Neuronal stem cell (in vitro differentiated cells): ENCODE measurements at regions not wholly inside any gene's neighbourhood (a gene's known extent, or its start where the extent isn't known, plus 50 kb on each side); places are given as distances from the start of the nearest gene placed in this dataset.
A peak's percentile ranks its signal among the peaks of the same experiment; 100 is the strongest.

ENCODE experiments used
- DNase-seq: peaks from one replicate; pipeline ENCODE4 v3.0.0-alpha.2; 2013; ENCODE audit warnings: low spot score
- H2AFZ ChIP-seq: one replicate; pipeline ENCODE4 v1.6.1; 2013; ENCODE audit warnings: mild to moderate bottlenecking, low read length, inconsistent platforms
- H2AK5ac ChIP-seq: 2 replicates; pipeline ENCODE4 v1.6.1; 2013; ENCODE audit warnings: low read depth, mild to moderate bottlenecking, inconsistent platforms, low read length, moderate library complexity, mixed read lengths
- H2BK120ac ChIP-seq: 2 replicates; pipeline ENCODE4 v1.6.1; 2013; ENCODE audit warnings: low read depth, mild to moderate bottlenecking, inconsistent platforms, low read length, moderate library complexity, mixed read lengths
- H2BK12ac ChIP-seq: one replicate; pipeline ENCODE4 v1.6.1; 2013; ENCODE audit warnings: low read length, inconsistent platforms
- H2BK15ac ChIP-seq: 2 replicates; pipeline ENCODE4 v1.6.1; 2013; ENCODE audit warnings: mild to moderate bottlenecking, low read length, inconsistent platforms, mixed read lengths
- H2BK5ac ChIP-seq: one replicate; pipeline ENCODE4 v1.6.1; 2013; ENCODE audit warnings: inconsistent platforms, mild to moderate bottlenecking, low read length, moderate library complexity
- H3K14ac ChIP-seq: one replicate; pipeline ENCODE4 v1.6.1; 2013; ENCODE audit warnings: low read length, inconsistent platforms
- H3K18ac ChIP-seq: 2 replicates; pipeline ENCODE4 v1.6.1; 2013; ENCODE audit warnings: low read length, inconsistent platforms
- H3K23ac ChIP-seq: 2 replicates; pipeline ENCODE4 v1.6.1; 2013; ENCODE audit warnings: low read depth, mild to moderate bottlenecking, mixed read lengths, low read length, inconsistent platforms; ENCODE audit not compliant: poor library complexity
- H3K27ac ChIP-seq: replicated peaks from 3 replicates; pipeline ENCODE4 v1.5.1; 2013; ENCODE audit warnings: low read length, inconsistent platforms
- H3K27me3 ChIP-seq, 3 experiments: 2 replicates each; pipeline ENCODE4 v1.6.1; 2013; ENCODE audit warnings: low read length in 3 of 3, mild to moderate bottlenecking in 2 of 3, inconsistent platforms in 1 of 3, low read depth in 1 of 3, mixed read lengths in 1 of 3, moderate library complexity in 1 of 3; ENCODE audit not compliant: control insufficient read depth in 3 of 3, insufficient read depth in 3 of 3
- H3K36me3 ChIP-seq, 2 donors: replicated peaks in 1 of 2; 2 replicates each; pipeline ENCODE4 v1.6.1; 2013; ENCODE audit warnings: low read length in 2 of 2; ENCODE audit not compliant: control insufficient read depth in 2 of 2, insufficient read depth in 2 of 2
- H3K4ac ChIP-seq: 2 replicates; pipeline ENCODE4 v1.6.1; 2013; ENCODE audit warnings: inconsistent platforms, mild to moderate bottlenecking, low read length, moderate library complexity
- H3K4me1 ChIP-seq, 2 donors: 1 replicate in 1 of 2; 2 replicates in 1 of 2; pipeline ENCODE4 v1.6.1; 2013; ENCODE audit warnings: low read length in 2 of 2, low read depth in 1 of 2; ENCODE audit not compliant: control insufficient read depth in 2 of 2, insufficient read depth in 1 of 2
- H3K4me2 ChIP-seq: one replicate; pipeline ENCODE4 v1.6.1; 2013; ENCODE audit warnings: mild to moderate bottlenecking, low read length, inconsistent platforms; ENCODE audit not compliant: insufficient read depth, poor library complexity, severe bottlenecking
- H3K4me3 ChIP-seq, 2 donors: 2 replicates each; pipeline ENCODE4 v1.5.1; 2013; ENCODE audit warnings: low read length in 2 of 2, mild to moderate bottlenecking in 2 of 2, inconsistent platforms in 1 of 2, moderate library complexity in 1 of 2
- H3K79me1 ChIP-seq: one replicate; pipeline ENCODE4 v1.6.1; 2013; ENCODE audit warnings: low read depth, mild to moderate bottlenecking, inconsistent platforms, low read length, moderate library complexity
- H3K9ac ChIP-seq: one replicate; pipeline ENCODE4 v1.6.1; 2013; ENCODE audit warnings: mild to moderate bottlenecking, low read depth, low read length, inconsistent platforms; ENCODE audit not compliant: poor library complexity
- H3K9me3 ChIP-seq, 2 donors: replicated peaks in 1 of 2; 2 replicates each; pipeline versions ENCODE3 to v1.6.1; 2013; ENCODE audit warnings: low read length in 2 of 2, mild to moderate bottlenecking in 2 of 2, inconsistent platforms in 1 of 2, low read depth in 1 of 2, mixed read lengths in 1 of 2, moderate library complexity in 1 of 2; ENCODE audit not compliant: control insufficient read depth in 2 of 2, insufficient read depth in 1 of 2
- H4K8ac ChIP-seq: one replicate; pipeline ENCODE4 v1.6.1; 2013; ENCODE audit warnings: low read depth, mild to moderate bottlenecking, inconsistent platforms, low read length, moderate library complexity
- H4K91ac ChIP-seq: one replicate; pipeline ENCODE4 v1.6.1; 2013; ENCODE audit warnings: low read length, low read depth, mild to moderate bottlenecking, inconsistent platforms; ENCODE audit not compliant: poor library complexity
- WGBS, 2 donors: extraction: QIAGEN DNeasy Blood & Tissue Kit; methylation state at CpG; one replicate each; pipeline ENCODE4 v1.1.7; 2013; ENCODE audit warnings: missing lambda C conversion rate in 2 of 2, mixed read lengths in 1 of 2; ENCODE audit not compliant: insufficient read length in 2 of 2, insufficient replicate concordance in 1 of 2; ENCODE audit errors: extremely low coverage in 2 of 2; 5-methylcytosine and 5-hydroxymethylcytosine counted together

DNA sequence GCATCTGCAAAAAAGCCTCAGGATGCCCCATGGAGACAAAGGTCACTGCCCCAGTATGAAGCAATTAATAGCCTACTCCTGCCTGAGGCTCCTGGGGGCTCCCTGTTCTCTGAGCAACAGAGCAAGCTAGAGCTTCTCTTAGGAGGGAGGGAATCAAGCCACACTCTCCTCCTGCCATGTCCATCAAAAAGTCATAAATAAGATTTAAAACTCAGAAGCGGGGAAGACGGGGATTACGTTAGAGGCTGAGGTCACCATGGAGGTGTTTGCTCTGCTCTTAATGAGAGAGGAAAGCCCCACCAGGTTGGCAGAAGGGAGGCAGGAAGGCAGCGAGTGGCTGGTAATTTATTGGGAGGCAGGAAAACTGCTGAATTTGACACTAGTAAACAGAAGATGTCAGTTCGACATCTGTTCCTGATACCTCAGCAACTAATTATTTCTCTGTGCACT lies 98.4 kb upstream of the TNR start:
- H2BK5ac ChIP-seq: no peak overlapping the region
- no peak overlapping the region for H3K4ac ChIP-seq
- no peak overlapping the region for H3K9ac ChIP-seq
- H3K27ac ChIP-seq: no peak overlapping the region
- no peaks in the 10 kb centered on the region for H3K27me3 ChIP-seq
- no peak overlapping the region for H2AK5ac ChIP-seq
- H2BK120ac ChIP-seq: no peak overlapping the region
- H3K36me3 ChIP-seq: no peaks in the 10 kb centered on the region
- no peak overlapping the region for H2AFZ ChIP-seq
- no CpG with 5 or more reads among the region's 5 CpGs for WGBS, 2 donors
- H3K4me2 ChIP-seq: no peak overlapping the region
- no peaks in the 10 kb centered on the region for H3K9me3 ChIP-seq
- H4K8ac ChIP-seq: no peak overlapping the region
- no peak for DNase-seq
- H3K18ac ChIP-seq: no peak overlapping the region
- peaks cover 4 to 6% of the 10 kb centered on the region in 2 donors for H3K4me1 ChIP-seq
- H3K23ac ChIP-seq: no peak overlapping the region
- no peak overlapping the region for H4K91ac ChIP-seq
- H3K14ac ChIP-seq: no peak overlapping the region
- no peaks in the 10 kb centered on the region for H3K79me1 ChIP-seq
- H2BK12ac ChIP-seq: no peak overlapping the region
- H3K4me3 ChIP-seq: no peak overlapping the region
- no peak overlapping the region for H2BK15ac ChIP-seq

DNA sequence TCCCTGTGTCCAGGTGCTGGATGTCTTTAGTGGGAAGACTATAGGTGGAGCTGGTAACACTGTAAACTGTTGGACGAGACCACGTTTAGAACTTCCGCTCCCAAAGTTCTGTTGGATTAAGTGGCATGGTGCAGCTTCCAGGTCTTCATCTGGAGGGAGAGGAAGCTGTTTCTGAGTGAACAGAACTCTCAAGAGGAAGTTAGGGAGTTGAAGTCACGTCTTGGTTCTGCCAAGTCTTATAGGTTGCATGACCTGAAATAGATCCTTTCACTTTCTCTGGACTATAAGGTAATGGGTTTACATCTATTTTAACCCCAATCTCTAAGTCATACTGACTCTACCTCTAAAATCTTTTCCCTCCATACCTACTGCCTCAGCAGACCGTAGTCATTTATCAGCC lies 97.4 kb upstream of the TNR start:
- Histone ChIP-seq H3K4me3 (no peak overlapping the region), H2AFZ (no peak overlapping the region), H3K18ac (no peak overlapping the region), H3K27ac (no peak overlapping the region), H2BK12ac (no peak overlapping the region), H4K8ac (no peak overlapping the region), H2BK120ac (no peak overlapping the region), H3K4me2 (no peak overlapping the region), H2BK5ac (no peak overlapping the region), H3K23ac (no peak overlapping the region), H3K79me1 (no peaks in the 10 kb centered on the region), H3K36me3 (no peaks in the 10 kb centered on the region), H3K9me3 (no peaks in the 10 kb centered on the region), H3K27me3 (no peaks in the 10 kb centered on the region), H3K4ac (no peak overlapping the region), H4K91ac (no peak overlapping the region), H2AK5ac (no peak overlapping the region), H2BK15ac (no peak overlapping the region), H3K9ac (no peak overlapping the region), H3K4me1 (peaks cover 4 to 6% of the 10 kb centered on the region in 2 donors), H3K14ac (no peak overlapping the region)
- WGBS, 2 donors: no CpG with 5 or more reads among the region's 5 CpGs
- no peak for DNase-seq

GRCh38 chr1:175839779-175840669 lies 96.6 kb upstream of the TNR start:
- no CpG with 5 or more reads among the region's 9 CpGs for WGBS, 2 donors
- H3K14ac ChIP-seq: no peak overlapping the region
- no peak for DNase-seq

DNA sequence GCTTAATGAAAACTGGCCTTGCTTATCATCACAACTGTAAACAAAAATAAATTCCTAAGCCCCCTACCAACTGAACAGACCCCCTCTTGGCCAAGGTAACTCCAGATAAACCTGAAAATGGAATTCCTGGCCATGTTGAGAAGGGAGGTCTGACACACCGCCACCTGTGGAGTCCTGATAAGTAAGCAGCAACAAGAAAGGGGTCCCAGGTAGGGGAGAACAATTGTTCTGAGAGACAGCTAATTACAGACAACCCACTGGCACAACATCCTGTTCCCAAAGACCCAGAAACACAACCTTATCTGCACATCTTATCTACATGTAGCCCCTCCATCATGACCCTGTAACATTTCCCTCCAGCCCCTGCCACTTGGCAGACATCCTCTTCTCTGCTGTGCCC lies 91.2 kb upstream of the TNR start:
- Histone ChIP-seq H3K27me3 (no peaks in the 10 kb centered on the region), H3K79me1 (no peaks in the 10 kb centered on the region), H3K4me1 (peaks cover 0 to 7% of the 10 kb centered on the region in 2 donors), H3K14ac (no peak overlapping the region), H2BK15ac (no peak overlapping the region), H3K9me3 (no peaks in the 10 kb centered on the region), H2BK120ac (no peak overlapping the region), H2AK5ac (no peak overlapping the region), H3K4me2 (no peak overlapping the region), H3K4me3 (no peak overlapping the region), H3K9ac (no peak overlapping the region), H4K8ac (no peak overlapping the region), H3K36me3 (no peaks in the 10 kb centered on the region), H4K91ac (no peak overlapping the region), H2BK12ac (no peak overlapping the region), H3K23ac (no peak overlapping the region), H3K4ac (no peak overlapping the region), H3K18ac (no peak overlapping the region), H2AFZ (no peak overlapping the region), H3K27ac (no peak overlapping the region), H2BK5ac (no peak overlapping the region)
- WGBS, 2 donors: no CpG with 5 or more reads among the region's 1 CpG
- no peak for DNase-seq

More at GRCh38 chr1:175839779-175840669, 96.6 kb upstream of the TNR start:
- no peaks in the 10 kb centered on the region for H3K36me3 ChIP-seq
- H3K4ac ChIP-seq: no peak overlapping the region
- H3K23ac ChIP-seq: no peak overlapping the region
- no peak overlapping the region for H2BK5ac ChIP-seq
- peaks cover 4 to 6% of the 10 kb centered on the region in 2 donors for H3K4me1 ChIP-seq
- H3K79me1 ChIP-seq: no peaks in the 10 kb centered on the region
- H2BK12ac ChIP-seq: no peak overlapping the region
- no peak overlapping the region for H3K27ac ChIP-seq
- no peak overlapping the region for H2BK120ac ChIP-seq
- peak overlapping the region; percentile 69 for H2AFZ ChIP-seq
- H3K18ac ChIP-seq: no peak overlapping the region
- no peak overlapping the region for H4K91ac ChIP-seq
- H2BK15ac ChIP-seq: no peak overlapping the region
- H2AK5ac ChIP-seq: no peak overlapping the region
- H4K8ac ChIP-seq: no peak overlapping the region
- no peaks in the 10 kb centered on the region for H3K27me3 ChIP-seq
- no peak overlapping the region for H3K4me3 ChIP-seq
- H3K9ac ChIP-seq: no peak overlapping the region
- no peak overlapping the region for H3K4me2 ChIP-seq
- no peaks in the 10 kb centered on the region for H3K9me3 ChIP-seq
